ENCODE measurements at regions not wholly inside any gene's neighbourhood (a gene's known extent, or its start where the extent isn't known, plus 50 kb on each side); places are given as distances from the start of the nearest gene placed in this dataset.
"Not testable (repeated sequence)": the region's sequence is repeated elsewhere in the genome, so short reads cannot be mapped to it uniquely, and the experiment has no call there.

DNA sequence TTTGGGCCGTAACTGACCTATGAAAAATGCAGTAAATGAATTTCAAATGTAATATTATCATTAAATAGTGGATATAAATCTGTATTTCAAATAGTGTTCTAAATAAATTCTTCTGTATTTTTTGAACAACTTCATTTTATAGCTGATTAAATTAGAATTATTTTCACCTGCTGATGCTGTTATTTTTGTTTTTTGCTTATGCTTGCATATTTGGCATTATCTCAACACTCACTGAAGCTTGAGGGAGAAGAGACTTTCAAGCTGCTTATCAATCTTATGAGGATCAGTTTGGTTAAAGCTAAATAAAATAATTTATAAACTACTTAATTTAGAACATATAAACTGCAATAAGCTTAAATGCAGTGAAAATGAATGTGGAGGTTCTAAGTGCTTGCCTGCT is 251.3 kb upstream of the PCDH9 start:
- DNase-seq: no peak

DNA sequence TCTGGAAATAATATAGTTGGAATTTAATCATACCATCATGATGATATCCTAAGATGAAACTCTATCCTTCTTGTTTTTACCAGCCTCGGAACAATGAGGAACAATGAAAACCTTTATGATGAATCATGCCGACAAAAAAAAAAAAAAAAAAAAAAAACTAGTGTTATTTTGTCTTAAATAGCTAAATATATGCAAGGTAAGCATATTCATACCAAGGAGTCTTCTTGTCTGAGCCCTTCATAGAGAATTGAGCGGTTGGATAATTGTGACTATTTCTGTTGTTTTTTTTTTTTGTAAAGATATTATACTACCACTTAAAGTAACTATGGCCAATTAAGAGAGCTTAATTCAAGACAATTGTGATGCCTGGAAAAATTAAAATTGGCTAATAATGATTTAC is 244.0 kb upstream of the PCDH9 start:
- no peak for DNase-seq

GRCh38 chr13:67469623-67470022 is 239.5 kb upstream of the PCDH9 start:
- DNase-seq: no peak

GRCh38 chr13:67466569-67466968 is 236.4 kb upstream of the PCDH9 start:
- no peak for DNase-seq

- DNase-seq: no peak
Observed at GRCh38 chr13:67464154-67464553, 234.0 kb upstream of the PCDH9 start.

DNA sequence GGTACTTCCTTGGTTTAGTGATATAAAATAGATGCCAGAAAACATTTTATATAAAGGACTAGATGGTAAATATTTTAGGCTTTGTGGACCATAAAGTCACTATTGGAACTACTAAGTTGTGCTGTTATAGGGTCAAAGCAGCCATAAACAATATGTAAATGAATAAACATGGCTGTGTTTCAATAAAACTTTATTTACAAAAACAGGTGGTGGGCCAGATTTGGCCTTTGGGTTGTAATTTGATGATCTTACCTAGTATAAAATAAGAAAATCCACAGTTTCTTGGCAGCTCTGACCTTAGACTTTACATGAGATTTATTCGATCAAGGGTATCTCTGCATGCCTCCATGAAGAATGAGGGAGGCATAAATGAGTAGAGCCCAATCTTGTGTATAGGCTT is 232.0 kb upstream of the PCDH9 start:
- no peak for DNase-seq

GRCh38 chr13:67452526-67452925 is 222.4 kb upstream of the PCDH9 start:
- DNase-seq: not testable (repeated sequence)

DNA sequence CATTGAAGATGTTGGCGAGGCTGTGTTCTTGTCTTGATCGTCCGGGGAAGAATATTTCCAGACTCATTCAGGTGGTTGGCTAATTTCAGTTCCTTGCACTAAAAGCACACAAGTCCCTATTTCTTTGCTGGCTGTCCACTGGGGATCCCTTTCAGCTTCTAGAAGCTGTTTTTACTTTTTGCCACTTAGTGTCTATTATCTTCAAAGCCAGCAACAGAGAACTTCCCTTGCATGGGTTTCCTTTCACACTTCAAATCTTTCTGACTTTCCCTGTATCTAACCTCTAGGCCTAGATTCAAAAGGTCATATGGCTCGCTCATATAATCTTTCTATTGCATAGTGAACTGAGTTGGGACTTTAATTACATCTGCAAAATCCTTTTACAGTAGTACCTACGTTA is 215.3 kb upstream of the PCDH9 start:
- DNase-seq: no peak

DNA sequence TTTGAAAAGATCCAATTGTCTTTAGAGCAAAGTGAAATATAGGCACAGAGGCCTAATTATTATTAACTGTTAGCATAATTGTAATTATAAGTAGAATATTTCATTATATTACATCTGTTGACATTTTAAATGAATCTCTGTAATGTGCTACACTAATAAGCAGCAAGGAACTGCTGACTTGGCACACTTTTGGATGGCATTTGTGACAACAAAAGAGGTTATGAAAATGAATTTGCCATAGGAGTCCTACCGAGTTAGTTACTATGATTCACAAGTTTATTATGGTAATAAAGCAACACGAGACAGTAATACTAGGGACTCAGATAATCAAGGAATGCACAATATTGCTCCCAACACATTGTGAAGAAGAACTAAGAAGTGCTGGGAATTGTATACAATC is 213.8 kb upstream of the PCDH9 start:
- no peak for DNase-seq

GRCh38 chr13:67440236-67440975 is 210.3 kb upstream of the PCDH9 start:
- DNase-seq: no peak

DNA sequence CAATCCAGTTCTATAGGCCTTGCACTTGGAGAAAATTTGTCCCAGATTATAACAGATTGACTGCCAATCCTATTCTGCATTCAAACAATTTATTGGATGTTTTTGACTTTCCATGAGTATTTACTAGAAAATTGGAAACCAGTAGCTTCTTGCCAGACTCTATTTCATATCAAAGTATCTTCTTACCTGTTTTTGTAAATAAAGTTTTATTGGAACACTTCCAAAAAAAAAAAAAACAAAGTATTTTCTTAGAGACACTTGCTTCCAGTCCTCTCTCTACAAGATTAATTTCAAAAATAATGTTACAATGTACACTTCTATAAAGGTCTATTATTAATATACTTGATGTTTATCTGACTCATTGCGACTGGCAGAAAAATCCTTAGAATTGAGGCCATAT is 209.2 kb upstream of the PCDH9 start:
- DNase-seq: no peak

DNA sequence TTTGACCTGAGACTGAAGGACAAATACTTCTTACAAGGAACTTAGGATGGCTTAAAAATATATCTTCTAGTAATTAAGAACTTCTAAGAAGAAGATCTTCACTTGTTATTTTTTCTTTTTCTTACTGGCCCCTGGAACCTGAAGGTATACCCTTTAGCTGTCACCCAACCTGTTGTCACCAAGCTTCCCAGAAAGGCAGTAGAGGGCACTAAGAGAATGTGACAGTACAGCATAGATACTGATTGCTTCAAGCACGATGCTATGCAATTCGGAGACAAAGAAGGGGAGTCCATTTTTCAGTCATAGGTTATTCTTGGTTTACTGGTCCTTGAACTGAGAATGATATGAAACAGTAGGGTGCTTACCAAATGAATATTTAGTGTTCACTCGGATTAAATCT is 208.3 kb upstream of the PCDH9 start:
- no peak for DNase-seq

DNA sequence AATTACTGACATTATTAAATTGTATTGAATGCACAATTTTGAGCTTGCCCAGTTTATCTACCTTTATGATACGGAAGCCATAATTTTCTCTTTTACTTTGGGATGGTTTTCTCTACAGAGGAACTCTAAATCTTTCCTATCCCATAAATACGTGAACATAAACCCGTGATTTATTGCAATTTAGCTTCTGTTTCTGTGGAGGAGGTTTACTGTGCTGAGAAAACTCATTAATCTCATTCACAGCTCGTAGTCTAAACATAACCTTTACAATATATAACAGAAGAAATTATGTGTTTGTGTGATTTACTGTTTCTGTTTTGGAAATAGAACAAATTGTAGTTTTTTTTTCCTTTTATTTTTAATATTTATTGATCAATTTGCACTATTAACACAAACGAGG is 207.1 kb upstream of the PCDH9 start:
- no peak for DNase-seq

GRCh38 chr13:67421475-67421874 is 191.3 kb upstream of the PCDH9 start:
- no peak for DNase-seq

GRCh38 chr13:67416047-67416925 is 186.2 kb upstream of the PCDH9 start:
- DNase-seq: no peak

GRCh38 chr13:67410645-67411044 is 180.5 kb upstream of the PCDH9 start:
- DNase-seq: no peak

GRCh38 chr13:67408798-67409197 is 178.7 kb upstream of the PCDH9 start:
- DNase-seq: no peak

DNA sequence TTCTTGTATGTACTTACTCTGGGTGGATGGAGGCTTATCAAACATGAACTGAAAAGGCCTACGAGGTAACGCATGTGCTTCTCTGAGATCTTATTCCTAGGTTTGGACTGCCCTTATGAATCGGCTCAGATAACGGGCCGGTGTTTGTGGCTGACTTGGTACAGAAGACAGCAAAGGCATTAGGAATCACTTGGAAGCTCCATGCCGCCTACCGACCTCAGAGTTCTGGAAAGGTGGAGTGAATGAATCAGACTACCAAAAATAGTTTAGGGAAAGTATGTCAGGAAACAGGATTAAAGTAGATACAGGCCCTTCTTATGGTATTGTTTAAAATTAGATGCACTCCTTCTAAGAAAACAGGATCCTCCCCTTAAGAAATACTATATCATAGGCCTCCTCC is 172.4 kb upstream of the PCDH9 start:
- no peak for DNase-seq

- no peak for DNase-seq
Observed at GRCh38 chr13:67395577-67395976, 165.4 kb upstream of the PCDH9 start.

DNA sequence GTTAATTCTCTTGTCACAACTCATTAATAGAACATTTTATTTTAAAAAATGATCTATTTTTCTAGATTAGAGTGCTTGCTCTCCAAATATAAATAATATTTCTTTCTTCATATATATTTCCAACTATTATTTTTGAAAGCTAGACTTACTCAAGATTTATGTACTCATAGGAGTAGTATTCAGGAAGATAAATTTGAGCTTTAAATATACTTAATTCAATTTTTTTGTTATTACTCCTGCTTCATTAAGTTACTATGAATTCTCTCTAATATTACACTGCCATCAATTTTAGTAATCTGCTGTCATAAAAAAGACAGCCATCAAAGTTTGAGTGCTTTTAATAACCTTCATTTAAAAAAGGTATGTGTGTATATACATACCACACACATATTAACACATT is 161.9 kb upstream of the PCDH9 start:
- DNase-seq: no peak

- no peak for DNase-seq
Observed at GRCh38 chr13:67390462-67391086, 160.4 kb upstream of the PCDH9 start.

DNA sequence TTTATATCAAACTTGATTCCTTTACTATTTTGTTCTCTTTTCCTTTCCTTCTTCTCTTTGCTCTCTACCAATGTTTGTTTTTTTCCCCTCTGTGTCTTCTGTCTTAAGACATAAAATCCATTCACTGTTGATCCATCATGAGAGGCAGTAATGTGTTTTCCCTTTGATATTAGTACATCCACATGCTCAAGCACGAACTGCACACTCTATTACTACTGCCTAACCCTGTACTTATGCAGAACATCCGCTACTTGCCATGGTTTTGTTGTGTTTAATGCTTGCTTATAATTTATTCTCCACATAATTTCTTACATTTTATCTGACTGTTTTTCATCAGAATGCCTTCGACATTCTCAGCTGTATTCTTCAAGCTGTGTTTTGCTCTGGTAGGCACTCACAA is 159.0 kb upstream of the PCDH9 start:
- no peak for DNase-seq

GRCh38 chr13:67383109-67383757 is 153.1 kb upstream of the PCDH9 start:
- not testable (repeated sequence) for DNase-seq
